ENCODE measurements at regions not wholly inside any gene's neighbourhood (a gene's known extent, or its start where the extent isn't known, plus 50 kb on each side); places are given as distances from the start of the nearest gene placed in this dataset.

DNA sequence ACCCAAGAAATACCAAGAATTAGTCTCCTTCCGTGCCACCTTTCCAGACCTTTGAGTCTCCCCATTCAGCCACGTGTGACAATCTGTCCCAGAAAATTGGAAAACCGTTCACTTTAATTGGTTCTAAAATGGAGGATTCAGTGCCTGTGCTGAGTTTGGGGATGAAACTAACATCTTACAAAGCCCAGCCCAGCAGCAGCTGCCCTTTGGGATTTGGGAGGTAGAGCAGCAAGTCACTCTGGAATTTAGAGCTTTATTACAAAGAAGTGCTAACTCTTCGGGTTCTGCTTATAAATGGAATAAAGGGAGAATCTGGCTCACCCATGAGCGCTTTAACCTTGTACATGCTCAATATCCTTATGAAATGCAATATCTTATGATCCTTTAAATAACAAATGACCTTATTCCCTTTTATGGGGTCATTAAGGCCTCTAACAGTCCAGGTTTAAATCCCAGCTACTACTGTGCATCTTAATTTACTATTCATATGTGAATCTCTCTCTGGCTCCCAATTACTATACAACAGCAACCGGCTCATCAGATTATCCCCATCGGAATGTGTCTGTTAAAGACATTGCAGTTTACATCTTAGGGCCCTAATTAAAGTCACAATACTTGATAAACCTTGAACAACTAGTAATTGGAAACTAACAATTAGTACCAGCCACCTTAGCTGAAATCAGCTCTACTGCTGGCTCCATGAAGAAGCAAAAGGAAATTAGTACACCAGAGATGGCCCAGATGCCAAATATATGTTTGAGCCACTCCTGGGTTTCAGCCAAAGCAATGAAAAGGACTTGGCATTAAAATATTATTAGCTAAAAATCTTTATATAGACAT lies 271.8 kb upstream of the SMARCA2 start:
- TF ChIP-seq, protein P1, sequence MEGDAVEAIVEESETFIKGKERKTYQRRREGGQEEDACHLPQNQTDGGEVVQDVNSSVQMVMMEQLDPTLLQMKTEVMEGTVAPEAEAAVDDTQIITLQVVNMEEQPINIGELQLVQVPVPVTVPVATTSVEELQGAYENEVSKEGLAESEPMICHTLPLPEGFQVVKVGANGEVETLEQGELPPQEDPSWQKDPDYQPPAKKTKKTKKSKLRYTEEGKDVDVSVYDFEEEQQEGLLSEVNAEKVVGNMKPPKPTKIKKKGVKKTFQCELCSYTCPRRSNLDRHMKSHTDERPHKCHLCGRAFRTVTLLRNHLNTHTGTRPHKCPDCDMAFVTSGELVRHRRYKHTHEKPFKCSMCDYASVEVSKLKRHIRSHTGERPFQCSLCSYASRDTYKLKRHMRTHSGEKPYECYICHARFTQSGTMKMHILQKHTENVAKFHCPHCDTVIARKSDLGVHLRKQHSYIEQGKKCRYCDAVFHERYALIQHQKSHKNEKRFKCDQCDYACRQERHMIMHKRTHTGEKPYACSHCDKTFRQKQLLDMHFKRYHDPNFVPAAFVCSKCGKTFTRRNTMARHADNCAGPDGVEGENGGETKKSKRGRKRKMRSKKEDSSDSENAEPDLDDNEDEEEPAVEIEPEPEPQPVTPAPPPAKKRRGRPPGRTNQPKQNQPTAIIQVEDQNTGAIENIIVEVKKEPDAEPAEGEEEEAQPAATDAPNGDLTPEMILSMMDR (IDR thresholded peaks at IDR 0.05; ENCODE audit: extremely low read depth in 1 of 2, insufficient read depth in 1 of 2, low read depth in 1 of 2, low read length in 2 of 2), result no peak
- TF ChIP-seq, protein P2, sequence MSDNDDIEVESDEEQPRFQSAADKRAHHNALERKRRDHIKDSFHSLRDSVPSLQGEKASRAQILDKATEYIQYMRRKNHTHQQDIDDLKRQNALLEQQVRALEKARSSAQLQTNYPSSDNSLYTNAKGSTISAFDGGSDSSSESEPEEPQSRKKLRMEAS (IDR thresholded peaks at IDR 0.05; ENCODE audit: insufficient read depth, insufficient read length), result no peak

Measured in endothelial cell of umbilical vein (primary cell).